Gastrocnemius medialis (tissue), 4 donors: ENCODE measurements at regions not wholly inside any gene's neighbourhood (a gene's known extent, or its start where the extent isn't known, plus 50 kb on each side); places are given as distances from the start of the nearest gene placed in this dataset.
A peak's percentile ranks its signal among the peaks of the same experiment; 100 is the strongest.

Experiments used
- ATAC-seq, 2 donors: fragments of 150-250 bp; one replicate each; pipeline ENCODE4 v1.9.1; 2016
- DNase-seq, 2 donors: peaks; one replicate each; pipeline ENCODE4 v3.0.0-alpha.2; 2019
- H3K27ac ChIP-seq, 4 donors: fragments of 200-600 bp; sonication (generic); 1 replicate in 1 of 4; 2 replicates in 3 of 4; pipeline ENCODE4 v1.5.1; 2016 to 2018; ENCODE audit warnings: mild to moderate bottlenecking in 2 of 4, moderate library complexity in 1 of 4
- H3K27me3 ChIP-seq, 3 donors: fragments of 200-600 bp; sonication (generic) in 2 of 3; 1 replicate in 1 of 3; 2 replicates in 2 of 3; pipeline versions ENCODE4 v1.5.1 to v1.6.0; 2016 to 2019; ENCODE audit warnings: mild to moderate bottlenecking in 1 of 3, moderate library complexity in 1 of 3
- H3K36me3 ChIP-seq, 2 donors: fragments of 200-600 bp; sonication (generic) in 1 of 2; one replicate each; pipeline ENCODE4 v1.5.1; 2017 to 2018
- H3K4me1 ChIP-seq, 2 donors: fragments of 200-600 bp; sonication (generic) in 1 of 2; one replicate each; pipeline ENCODE4 v1.5.1; 2016 to 2017; ENCODE audit warnings: mild to moderate bottlenecking in 2 of 2
- H3K4me3 ChIP-seq, 4 donors: fragments of 200-600 bp; sonication (generic) in 3 of 4; 1 replicate in 1 of 4; 2 replicates in 3 of 4; pipeline ENCODE4 v1.5.1; 2016 to 2019; ENCODE audit warnings: mild to moderate bottlenecking in 2 of 4
- H3K9me3 ChIP-seq, 3 donors: fragments of 200-600 bp; sonication (generic) in 2 of 3; 1 replicate in 1 of 3; 2 replicates in 2 of 3; pipeline ENCODE4 v1.5.1; 2016 to 2019
- POLR2A ChIP-seq, 2 donors: fragments of 450-650 bp; IDR thresholded peaks; one replicate each; pipeline ENCODE4 v1.6.1; 2017; ENCODE audit warnings: antibody characterized with exemption in 2 of 2, mild to moderate bottlenecking in 2 of 2, moderate library complexity in 2 of 2
- in situ Hi-C, 4 donors: fragments of 200-750 bp; cut with MboI; loops; one replicate each; pipeline versions ENCODE4 v1.15.0 to v1.8.0; 2017; ENCODE audit warnings: low sequenced_read_pairs in 4 of 4
- intact Hi-C: fragments of 100-400 bp; cut with DNase I; formaldehyde crosslinking; loops from one replicate; pipeline ENCODE4 v1.15.1; 2023; ENCODE audit warnings: low total_unique reads
- TF ChIP-seq, protein P1 (sequence below), 5 experiments: fragments of 450-650 bp in 3 of 5; fragments of 200-600 bp in 2 of 5; sonication (generic) in 2 of 5; IDR thresholded peaks in 4 of 5; conservative IDR thresholded peaks in 1 of 5; 1 replicate in 4 of 5; 2 replicates in 1 of 5; pipeline ENCODE4 v1.5.1; 2016 to 2019; ENCODE audit warnings: antibody characterized with exemption in 5 of 5, mild to moderate bottlenecking in 3 of 5, moderate library complexity in 3 of 5

DNA sequence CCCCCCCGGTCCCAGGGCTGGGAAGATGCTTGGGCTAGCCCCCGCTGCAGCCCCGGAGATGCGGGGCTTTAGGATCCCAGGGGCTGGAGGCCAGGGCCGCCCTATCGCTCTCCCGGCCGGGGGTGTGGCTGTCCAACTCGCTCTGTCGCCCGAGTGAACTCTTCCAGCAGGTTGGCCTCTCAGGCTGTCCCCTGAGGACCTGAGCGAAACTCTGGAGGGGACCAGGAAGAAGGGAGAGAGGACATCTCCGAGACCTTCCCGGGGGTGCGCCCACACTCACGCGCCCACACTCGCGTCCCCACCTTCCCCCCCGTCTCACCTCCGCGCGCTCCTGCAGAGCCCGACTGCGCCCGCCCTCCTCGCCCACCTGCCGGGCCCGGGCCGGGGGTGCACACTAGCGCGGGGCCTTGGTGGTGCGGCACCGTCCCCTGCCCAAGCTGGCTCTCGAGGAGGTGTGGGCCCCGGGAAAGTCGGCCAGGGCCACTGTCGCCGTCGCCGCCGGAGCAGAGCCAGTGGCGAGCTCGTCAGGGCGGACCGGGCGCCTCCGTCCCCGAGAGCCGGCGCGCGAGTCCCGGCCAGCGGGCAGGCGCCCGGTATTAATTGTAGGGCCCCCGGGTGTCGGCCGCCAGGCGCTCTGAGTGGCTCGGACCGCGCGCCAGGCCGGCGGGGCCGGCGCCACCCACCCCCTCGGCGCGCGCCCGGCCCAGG, 101.7 kb upstream of the SVIL start:
- Histone ChIP-seq H3K36me3 (no peaks in the 10 kb centered on the region), H3K9me3 (no peaks in the 10 kb centered on the region), H3K27ac (peak overlapping the region; percentile 96 to 99 (median 97)), H3K27me3 (no peaks in the 10 kb centered on the region), H3K4me3 (peak overlapping the region; percentile 79 to 97 (median 87)), H3K4me1 (peaks cover 33 to 34% of the 10 kb centered on the region in 2 donors)
- ATAC-seq (peak; percentile 38 to 47), DNase-seq (peak; percentile 34 to 71)
- intact Hi-C loops (loop anchor here (1.0 to 10.0 kb wide), 5 partner anchors 71 to 212 kb away; no protein-coding TSS in a partner anchor), in situ Hi-C loops (loop anchor here in 1 of 4 donors (10.0 kb wide), 1 partner anchor 128 kb away; no protein-coding TSS in a partner anchor)
- TF ChIP-seq, protein P1, sequence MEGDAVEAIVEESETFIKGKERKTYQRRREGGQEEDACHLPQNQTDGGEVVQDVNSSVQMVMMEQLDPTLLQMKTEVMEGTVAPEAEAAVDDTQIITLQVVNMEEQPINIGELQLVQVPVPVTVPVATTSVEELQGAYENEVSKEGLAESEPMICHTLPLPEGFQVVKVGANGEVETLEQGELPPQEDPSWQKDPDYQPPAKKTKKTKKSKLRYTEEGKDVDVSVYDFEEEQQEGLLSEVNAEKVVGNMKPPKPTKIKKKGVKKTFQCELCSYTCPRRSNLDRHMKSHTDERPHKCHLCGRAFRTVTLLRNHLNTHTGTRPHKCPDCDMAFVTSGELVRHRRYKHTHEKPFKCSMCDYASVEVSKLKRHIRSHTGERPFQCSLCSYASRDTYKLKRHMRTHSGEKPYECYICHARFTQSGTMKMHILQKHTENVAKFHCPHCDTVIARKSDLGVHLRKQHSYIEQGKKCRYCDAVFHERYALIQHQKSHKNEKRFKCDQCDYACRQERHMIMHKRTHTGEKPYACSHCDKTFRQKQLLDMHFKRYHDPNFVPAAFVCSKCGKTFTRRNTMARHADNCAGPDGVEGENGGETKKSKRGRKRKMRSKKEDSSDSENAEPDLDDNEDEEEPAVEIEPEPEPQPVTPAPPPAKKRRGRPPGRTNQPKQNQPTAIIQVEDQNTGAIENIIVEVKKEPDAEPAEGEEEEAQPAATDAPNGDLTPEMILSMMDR (IDR thresholded peaks at IDR 0.05 in 4 of 5, conservative IDR thresholded peaks at IDR 0.05 in 1 of 5) = peak in 4 of 5 experiments; percentile 14 to 44 (median 27)
- peak; percentile 95 to 97 for TF ChIP-seq POLR2A (IDR thresholded peaks at IDR 0.05)

DNA sequence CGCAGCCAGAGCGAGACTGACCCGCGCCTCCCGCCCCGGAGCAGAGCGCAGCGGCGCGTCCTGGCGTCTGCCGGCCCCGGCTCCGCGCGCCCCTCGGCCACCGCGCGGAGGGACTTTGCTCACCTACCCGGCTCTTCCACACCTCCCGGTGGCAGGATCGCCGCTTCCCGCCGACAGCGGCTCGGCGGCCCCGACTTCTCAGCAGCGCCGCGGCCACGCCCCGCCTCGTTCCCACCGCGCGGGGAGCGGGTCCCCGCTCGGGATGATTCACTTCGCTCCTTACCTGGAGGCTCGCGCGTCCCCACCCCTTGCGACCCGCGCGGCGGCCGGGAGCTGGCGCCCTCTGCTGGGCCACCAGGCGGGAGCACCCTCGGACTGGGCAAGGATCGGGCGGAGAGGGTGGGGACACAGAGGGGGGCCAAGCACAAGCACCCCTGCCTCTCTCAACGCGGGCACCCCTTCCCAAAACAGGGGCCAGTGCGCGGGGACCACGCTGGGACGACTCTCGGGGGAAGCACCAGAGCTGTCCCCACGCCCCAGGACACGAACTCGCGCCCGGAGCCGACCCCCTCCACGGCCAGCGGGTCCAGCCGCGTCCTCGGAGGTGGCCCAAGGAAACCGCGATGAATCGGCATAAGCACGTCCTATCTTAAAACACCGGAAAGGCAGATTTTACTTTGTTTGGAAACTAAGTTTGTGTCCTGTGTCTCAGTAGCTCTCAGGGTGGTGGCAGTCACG, 101.0 kb upstream of the SVIL start:
- H3K4me1 ChIP-seq = peaks cover 34 to 38% of the 10 kb centered on the region in 2 donors
- TF ChIP-seq, protein P1 (IDR thresholded peaks at IDR 0.05 in 4 of 5, conservative IDR thresholded peaks at IDR 0.05 in 1 of 5) = peak; percentile 93 to 99 (median 97)
- TF ChIP-seq POLR2A (IDR thresholded peaks at IDR 0.05) = peak; percentile 90 to 94
- peak; percentile 84 to 89 for DNase-seq
- H3K27me3 ChIP-seq = no peaks in the 10 kb centered on the region
- peak overlapping the region; percentile 79 to 97 (median 87) for H3K4me3 ChIP-seq
- in situ Hi-C loops = loop anchor here in 1 of 4 donors (10.0 kb wide), 1 partner anchor 129 kb away; no protein-coding TSS in a partner anchor
- peak overlapping the region; percentile 96 to 99 (median 97) for H3K27ac ChIP-seq
- no peaks in the 10 kb centered on the region for H3K9me3 ChIP-seq
- ATAC-seq = peak; percentile 63 to 76
- no peaks in the 10 kb centered on the region for H3K36me3 ChIP-seq
- intact Hi-C loops = loop anchor here (1.0 to 10.0 kb wide), 7 partner anchors 72 to 265 kb away; no protein-coding TSS in a partner anchor

DNA sequence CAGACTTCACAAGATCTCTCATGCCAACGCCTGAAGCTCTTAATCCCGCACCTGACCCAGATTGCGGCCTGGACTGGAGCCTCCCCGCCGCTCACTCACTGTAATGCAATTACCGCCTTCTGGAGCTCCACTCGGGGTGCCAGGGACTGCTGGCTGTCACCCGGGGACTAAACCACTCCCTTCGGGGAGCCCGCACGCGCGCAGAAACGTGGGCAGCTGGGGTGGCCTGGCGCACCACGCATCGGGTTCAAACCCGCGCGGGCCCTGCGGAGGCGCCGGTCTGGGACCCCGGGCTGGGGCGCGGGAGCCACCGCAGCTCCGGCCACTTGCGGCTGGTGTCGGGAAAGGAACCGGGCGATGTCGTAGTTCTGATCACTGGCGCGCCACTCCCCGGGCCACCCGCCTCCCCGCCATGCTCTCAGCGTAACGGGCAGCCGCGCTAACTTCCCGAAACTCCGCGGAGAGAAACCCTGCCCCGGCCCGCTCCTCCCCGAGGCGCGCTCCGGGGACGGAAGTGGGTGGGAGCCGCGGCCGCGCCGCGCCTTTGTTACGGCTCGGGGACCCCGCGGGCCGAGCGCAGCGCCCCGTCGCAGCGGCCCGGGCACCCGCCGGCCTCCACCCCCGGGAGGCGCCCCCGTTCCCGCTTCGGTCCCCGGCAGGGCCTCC, 100.3 kb upstream of the SVIL start:
- in situ Hi-C loops = loop anchor here in 2 of 4 donors (5.0 to 10.0 kb wide), 3 partner anchors 103 to 130 kb away; partner anchors contain the start of gene SVIL (in 1 of the 2)
- intact Hi-C loops = loop anchor here (2.0 to 10.0 kb wide), 7 partner anchors 72 to 266 kb away; no protein-coding TSS in a partner anchor
- TF ChIP-seq POLR2A (IDR thresholded peaks at IDR 0.05) = peak in 1 of 2 donors; percentile 32
- TF ChIP-seq, protein P1 (IDR thresholded peaks at IDR 0.05 in 4 of 5, conservative IDR thresholded peaks at IDR 0.05 in 1 of 5) = no peak
- H3K27ac ChIP-seq = peak overlapping the region; percentile 96 to 99 (median 97)
- H3K4me3 ChIP-seq = peak overlapping the region; percentile 79 to 97 (median 87)
- no peaks in the 10 kb centered on the region for H3K9me3 ChIP-seq
- H3K27me3 ChIP-seq = no peaks in the 10 kb centered on the region
- ATAC-seq (peak; percentile 25 to 26), DNase-seq (peak; percentile 67 to 69)
- H3K4me1 ChIP-seq = peaks cover 37 to 45% of the 10 kb centered on the region in 2 donors
- no peaks in the 10 kb centered on the region for H3K36me3 ChIP-seq

DNA sequence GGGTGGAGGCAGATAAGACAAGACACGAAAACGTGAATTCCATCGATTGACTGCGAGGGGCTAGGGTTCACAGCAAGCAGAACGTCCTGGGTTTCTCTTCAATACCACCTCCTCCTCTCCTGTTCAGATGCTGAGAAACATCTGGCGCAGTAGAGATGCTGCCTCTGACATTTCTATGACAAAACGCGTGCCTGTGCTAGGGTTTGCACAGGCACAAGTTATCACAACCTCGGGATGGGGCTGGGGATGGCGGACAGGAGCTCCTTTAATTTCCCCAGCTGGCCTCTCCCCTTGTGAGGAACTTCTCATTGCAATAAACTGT, 99.8 kb upstream of the SVIL start:
- no peak for DNase-seq
- in situ Hi-C loops = loop anchor here in 2 of 4 donors (5.0 to 10.0 kb wide), 3 partner anchors 102 to 130 kb away; partner anchors contain the start of gene SVIL (in 1 of the 2)
- Histone ChIP-seq H3K36me3 (no peaks in the 10 kb centered on the region), H3K27ac (peak overlapping the region; percentile 96 to 99 (median 97)), H3K9me3 (no peaks in the 10 kb centered on the region), H3K4me3 (peak overlapping the region; percentile 79 to 97 (median 87)), H3K4me1 (peaks cover 41 to 48% of the 10 kb centered on the region in 2 donors), H3K27me3 (no peaks in the 10 kb centered on the region)
- no peak for TF ChIP-seq POLR2A (IDR thresholded peaks at IDR 0.05)
- TF ChIP-seq, protein P1 (IDR thresholded peaks at IDR 0.05 in 4 of 5, conservative IDR thresholded peaks at IDR 0.05 in 1 of 5) = no peak
- ATAC-seq = no peak
- intact Hi-C loops = loop anchor here (2.0 to 10.0 kb wide), 4 partner anchors 92 to 266 kb away; no protein-coding TSS in a partner anchor
